ENCODE measurements at regions not wholly inside any gene's neighbourhood (a gene's known extent, or its start where the extent isn't known, plus 50 kb on each side); places are given as distances from the start of the nearest gene placed in this dataset.

DNA sequence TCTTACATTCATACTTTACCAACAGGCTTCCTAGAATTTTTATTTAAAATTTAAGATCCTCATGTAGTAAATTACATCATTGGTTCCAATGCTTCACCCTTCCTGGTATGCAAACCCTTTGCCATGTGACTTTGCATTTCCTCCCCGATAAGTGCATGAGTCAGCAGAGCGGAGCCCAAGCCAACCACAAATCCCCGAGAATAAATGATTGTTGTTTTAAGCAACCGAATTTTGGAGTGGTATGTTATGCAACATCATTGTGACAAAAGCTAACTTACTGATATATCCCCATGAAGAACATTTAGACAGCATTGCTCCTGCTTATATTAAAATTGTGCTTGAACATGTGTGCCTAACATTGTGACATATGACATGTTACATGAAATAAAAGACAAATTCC is 199.4 kb upstream of the DDX53 start:
- TF ChIP-seq POLR2A (IDR thresholded peaks at IDR 0.05) (no peak), CTCF (IDR thresholded peaks at IDR 0.05) (no peak)

All from lower leg skin (tissue), 3 donors.